ENCODE measurements at regions not wholly inside any gene's neighbourhood (a gene's known extent, or its start where the extent isn't known, plus 50 kb on each side); places are given as distances from the start of the nearest gene placed in this dataset.
"Not testable (repeated sequence)": the region's sequence is repeated elsewhere in the genome, so short reads cannot be mapped to it uniquely, and the experiment has no call there.

DNA sequence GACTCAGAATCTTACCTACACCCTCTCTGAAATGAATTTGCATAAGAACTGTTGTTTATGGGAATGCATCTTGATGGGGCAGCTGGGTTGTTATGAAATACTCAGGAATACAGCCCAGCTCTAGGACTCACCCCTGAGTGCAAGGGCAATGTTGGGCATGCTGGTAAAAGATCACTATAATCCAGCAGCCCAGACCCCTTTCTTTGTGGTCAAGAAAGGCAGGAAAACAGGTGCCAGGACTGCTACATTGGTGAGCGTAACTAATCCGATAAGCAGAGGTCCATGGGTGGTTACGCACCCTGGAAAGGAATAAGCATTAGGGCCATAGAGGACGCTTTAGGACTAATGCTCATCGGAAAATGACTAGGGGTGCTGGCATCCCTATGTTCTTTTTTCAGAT is 227.9 kb upstream of the CWC22 start:
- not testable (repeated sequence) for DNase-seq (ENCODE audit: low read depth in 1 of 2, low spot score in 1 of 2); H3K4me3 ChIP-seq (replicated peaks; ENCODE audit: insufficient read depth, low read length); H3K27me3 ChIP-seq (ENCODE audit: insufficient read depth, poor library complexity, severe bottlenecking); H3K27ac ChIP-seq (replicated peaks)

DNA sequence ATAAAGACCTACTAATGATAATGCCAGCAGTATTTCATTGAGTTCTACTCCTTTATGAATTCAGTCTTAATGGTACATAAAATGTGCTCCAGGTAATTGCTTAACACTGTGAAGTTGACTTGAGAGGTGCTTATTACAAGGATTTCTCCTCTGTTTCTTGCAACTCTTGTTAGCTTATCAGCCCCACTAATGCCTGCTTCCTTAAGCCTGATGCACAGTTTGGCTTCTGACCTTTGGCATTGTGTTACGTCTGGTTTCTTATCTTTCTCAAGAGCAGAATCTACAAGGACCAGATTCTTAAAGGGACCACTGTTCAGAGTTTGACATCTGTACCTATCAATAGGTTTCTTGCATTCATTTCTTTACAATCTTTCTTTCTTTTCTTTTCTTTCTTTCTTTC is 223.9 kb upstream of the CWC22 start:
- Histone ChIP-seq H3K27me3 (ENCODE audit: insufficient read depth, poor library complexity, severe bottlenecking) (no peaks in the 10 kb centered on the region), H3K4me3 (replicated peaks; ENCODE audit: insufficient read depth, low read length) (no peak overlapping the region), H3K27ac (replicated peaks) (no peak overlapping the region)
- TF ChIP-seq POLR2AphosphoS5 (IDR thresholded peaks at IDR 0.05; ENCODE audit: low read depth), result no peak
- DNase-seq (ENCODE audit: low read depth in 1 of 2, low spot score in 1 of 2), result no peak

DNA sequence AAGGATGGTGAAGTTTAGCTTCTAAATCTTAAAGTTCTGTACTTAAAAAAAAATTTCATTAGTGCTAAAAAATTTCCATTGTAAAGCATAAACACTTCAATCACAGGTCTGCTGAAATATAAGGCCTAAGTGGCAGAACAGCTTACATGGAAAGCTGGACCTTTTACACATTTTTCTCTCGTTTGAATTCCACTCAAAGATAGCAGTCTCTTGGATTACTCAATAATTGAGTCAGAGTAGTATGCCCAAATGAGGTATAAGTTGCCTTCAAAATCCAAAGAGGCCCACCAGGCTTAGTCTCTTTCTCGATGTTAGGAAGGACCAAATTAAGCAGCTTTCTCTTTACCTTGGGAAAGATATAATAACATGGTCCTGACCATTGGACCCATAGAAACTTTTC is 220.4 kb upstream of the CWC22 start:
- TF ChIP-seq, protein P1, sequence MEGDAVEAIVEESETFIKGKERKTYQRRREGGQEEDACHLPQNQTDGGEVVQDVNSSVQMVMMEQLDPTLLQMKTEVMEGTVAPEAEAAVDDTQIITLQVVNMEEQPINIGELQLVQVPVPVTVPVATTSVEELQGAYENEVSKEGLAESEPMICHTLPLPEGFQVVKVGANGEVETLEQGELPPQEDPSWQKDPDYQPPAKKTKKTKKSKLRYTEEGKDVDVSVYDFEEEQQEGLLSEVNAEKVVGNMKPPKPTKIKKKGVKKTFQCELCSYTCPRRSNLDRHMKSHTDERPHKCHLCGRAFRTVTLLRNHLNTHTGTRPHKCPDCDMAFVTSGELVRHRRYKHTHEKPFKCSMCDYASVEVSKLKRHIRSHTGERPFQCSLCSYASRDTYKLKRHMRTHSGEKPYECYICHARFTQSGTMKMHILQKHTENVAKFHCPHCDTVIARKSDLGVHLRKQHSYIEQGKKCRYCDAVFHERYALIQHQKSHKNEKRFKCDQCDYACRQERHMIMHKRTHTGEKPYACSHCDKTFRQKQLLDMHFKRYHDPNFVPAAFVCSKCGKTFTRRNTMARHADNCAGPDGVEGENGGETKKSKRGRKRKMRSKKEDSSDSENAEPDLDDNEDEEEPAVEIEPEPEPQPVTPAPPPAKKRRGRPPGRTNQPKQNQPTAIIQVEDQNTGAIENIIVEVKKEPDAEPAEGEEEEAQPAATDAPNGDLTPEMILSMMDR (IDR thresholded peaks at IDR 0.05; ENCODE audit: insufficient read depth, low read length), result no peak
- TF ChIP-seq SPI1 (IDR thresholded peaks at IDR 0.05; ENCODE audit: borderline replicate concordance, low read depth), result no peak
- TF ChIP-seq, protein P2, sequence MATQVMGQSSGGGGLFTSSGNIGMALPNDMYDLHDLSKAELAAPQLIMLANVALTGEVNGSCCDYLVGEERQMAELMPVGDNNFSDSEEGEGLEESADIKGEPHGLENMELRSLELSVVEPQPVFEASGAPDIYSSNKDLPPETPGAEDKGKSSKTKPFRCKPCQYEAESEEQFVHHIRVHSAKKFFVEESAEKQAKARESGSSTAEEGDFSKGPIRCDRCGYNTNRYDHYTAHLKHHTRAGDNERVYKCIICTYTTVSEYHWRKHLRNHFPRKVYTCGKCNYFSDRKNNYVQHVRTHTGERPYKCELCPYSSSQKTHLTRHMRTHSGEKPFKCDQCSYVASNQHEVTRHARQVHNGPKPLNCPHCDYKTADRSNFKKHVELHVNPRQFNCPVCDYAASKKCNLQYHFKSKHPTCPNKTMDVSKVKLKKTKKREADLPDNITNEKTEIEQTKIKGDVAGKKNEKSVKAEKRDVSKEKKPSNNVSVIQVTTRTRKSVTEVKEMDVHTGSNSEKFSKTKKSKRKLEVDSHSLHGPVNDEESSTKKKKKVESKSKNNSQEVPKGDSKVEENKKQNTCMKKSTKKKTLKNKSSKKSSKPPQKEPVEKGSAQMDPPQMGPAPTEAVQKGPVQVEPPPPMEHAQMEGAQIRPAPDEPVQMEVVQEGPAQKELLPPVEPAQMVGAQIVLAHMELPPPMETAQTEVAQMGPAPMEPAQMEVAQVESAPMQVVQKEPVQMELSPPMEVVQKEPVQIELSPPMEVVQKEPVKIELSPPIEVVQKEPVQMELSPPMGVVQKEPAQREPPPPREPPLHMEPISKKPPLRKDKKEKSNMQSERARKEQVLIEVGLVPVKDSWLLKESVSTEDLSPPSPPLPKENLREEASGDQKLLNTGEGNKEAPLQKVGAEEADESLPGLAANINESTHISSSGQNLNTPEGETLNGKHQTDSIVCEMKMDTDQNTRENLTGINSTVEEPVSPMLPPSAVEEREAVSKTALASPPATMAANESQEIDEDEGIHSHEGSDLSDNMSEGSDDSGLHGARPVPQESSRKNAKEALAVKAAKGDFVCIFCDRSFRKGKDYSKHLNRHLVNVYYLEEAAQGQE (IDR thresholded peaks at IDR 0.05; ENCODE audit: insufficient replicate concordance, low read depth), result no peak
- TF ChIP-seq GABPA (IDR thresholded peaks at IDR 0.05; ENCODE audit: low read depth), result no peak
- no peak for TF ChIP-seq POLR2AphosphoS5 (IDR thresholded peaks at IDR 0.05; ENCODE audit: low read depth)

DNA sequence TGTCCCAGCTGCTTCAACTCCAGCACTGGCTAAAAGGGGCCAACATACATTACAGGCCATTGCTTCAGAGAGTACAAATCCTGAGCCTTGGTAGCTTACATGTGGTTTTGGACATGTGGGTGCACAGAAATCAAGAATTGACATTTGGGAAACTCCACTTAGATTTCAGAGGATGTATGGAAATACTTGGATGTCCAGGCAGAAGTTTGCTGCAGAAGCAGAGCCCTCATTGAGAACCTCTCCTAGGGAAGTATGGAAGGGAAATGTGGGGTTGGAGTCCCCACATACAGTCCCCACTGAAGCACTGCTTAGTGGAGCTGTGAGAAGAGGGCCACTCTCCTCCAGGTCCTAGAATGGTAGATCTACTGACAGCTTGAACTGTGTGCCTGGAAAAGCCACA is 218.0 kb upstream of the CWC22 start:
- TF ChIP-seq, protein P1 (IDR thresholded peaks at IDR 0.05; ENCODE audit: insufficient read depth, low read length), result no peak
- TF ChIP-seq, protein P2 (IDR thresholded peaks at IDR 0.05; ENCODE audit: insufficient replicate concordance, low read depth), result no peak
- no peak for TF ChIP-seq POLR2AphosphoS5 (IDR thresholded peaks at IDR 0.05; ENCODE audit: low read depth)
- TF ChIP-seq SPI1 (IDR thresholded peaks at IDR 0.05; ENCODE audit: borderline replicate concordance, low read depth), result no peak
- TF ChIP-seq GABPA (IDR thresholded peaks at IDR 0.05; ENCODE audit: low read depth), result no peak
- Histone ChIP-seq H3K4me3 (replicated peaks; ENCODE audit: insufficient read depth, low read length) (no peak overlapping the region), H3K27me3 (ENCODE audit: insufficient read depth, poor library complexity, severe bottlenecking) (no peaks in the 10 kb centered on the region), H3K27ac (replicated peaks) (no peak overlapping the region)
- no peak for DNase-seq (ENCODE audit: low read depth in 1 of 2, low spot score in 1 of 2)

More for the DNA sequence above, 220.4 kb upstream of the CWC22 start:
- Histone ChIP-seq H3K4me3 (replicated peaks; ENCODE audit: insufficient read depth, low read length) (no peak overlapping the region), H3K27me3 (ENCODE audit: insufficient read depth, poor library complexity, severe bottlenecking) (no peaks in the 10 kb centered on the region), H3K27ac (replicated peaks) (no peak overlapping the region)
- no peak for DNase-seq (ENCODE audit: low read depth in 1 of 2, low spot score in 1 of 2)

DNA sequence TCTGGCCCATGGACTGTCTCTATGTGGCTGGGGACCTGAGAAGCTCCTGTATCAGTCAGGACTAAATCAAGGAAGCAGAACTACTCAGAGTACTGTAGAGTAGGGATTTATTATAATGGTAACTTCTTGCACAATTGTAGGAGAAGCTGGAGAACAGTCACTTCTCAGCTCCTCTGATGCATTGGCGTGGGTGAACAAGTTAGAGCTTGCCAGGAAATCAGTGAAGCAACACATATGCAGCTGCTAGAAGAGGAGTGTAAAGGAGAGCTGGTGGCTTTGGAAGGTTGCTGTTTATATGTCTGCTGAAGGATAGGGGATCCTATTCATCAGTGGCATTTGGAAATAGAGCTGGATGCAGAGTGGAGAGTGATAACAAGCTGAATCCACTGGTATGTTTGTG is 215.5 kb upstream of the CWC22 start:
- no peak for TF ChIP-seq SPI1 (IDR thresholded peaks at IDR 0.05; ENCODE audit: borderline replicate concordance, low read depth)
- TF ChIP-seq, protein P2 (IDR thresholded peaks at IDR 0.05; ENCODE audit: insufficient replicate concordance, low read depth), result no peak
- TF ChIP-seq GABPA (IDR thresholded peaks at IDR 0.05; ENCODE audit: low read depth), result no peak
- TF ChIP-seq, protein P1 (IDR thresholded peaks at IDR 0.05; ENCODE audit: insufficient read depth, low read length), result no peak
- TF ChIP-seq POLR2AphosphoS5 (IDR thresholded peaks at IDR 0.05; ENCODE audit: low read depth), result no peak
- no peak for DNase-seq (ENCODE audit: low read depth in 1 of 2, low spot score in 1 of 2)
- Histone ChIP-seq H3K4me3 (replicated peaks; ENCODE audit: insufficient read depth, low read length) (no peak overlapping the region), H3K27ac (replicated peaks) (no peak overlapping the region), H3K27me3 (ENCODE audit: insufficient read depth, poor library complexity, severe bottlenecking) (no peaks in the 10 kb centered on the region)
